Esophagus squamous epithelium (tissue), 4 donors: ENCODE measurements at regions not wholly inside any gene's neighbourhood (a gene's known extent, or its start where the extent isn't known, plus 50 kb on each side); places are given as distances from the start of the nearest gene placed in this dataset.

Source experiments
- POLR2A ChIP-seq, 4 donors: fragments of 450-650 bp; IDR thresholded peaks; one replicate each; pipeline ENCODE4 v1.6.1; 2017; ENCODE audit warnings: antibody characterized with exemption in 4 of 4, mild to moderate bottlenecking in 4 of 4, moderate library complexity in 3 of 4
- TF ChIP-seq, protein P1 (sequence below), 6 experiments: fragments of 450-650 bp in 4 of 6; fragments of 200-600 bp in 2 of 6; sonication (generic) in 2 of 6; IDR thresholded peaks; one replicate each; pipeline ENCODE4 v1.5.1; 2016 to 2019; ENCODE audit warnings: antibody characterized with exemption in 6 of 6, mild to moderate bottlenecking in 4 of 6, moderate library complexity in 4 of 6

DNA sequence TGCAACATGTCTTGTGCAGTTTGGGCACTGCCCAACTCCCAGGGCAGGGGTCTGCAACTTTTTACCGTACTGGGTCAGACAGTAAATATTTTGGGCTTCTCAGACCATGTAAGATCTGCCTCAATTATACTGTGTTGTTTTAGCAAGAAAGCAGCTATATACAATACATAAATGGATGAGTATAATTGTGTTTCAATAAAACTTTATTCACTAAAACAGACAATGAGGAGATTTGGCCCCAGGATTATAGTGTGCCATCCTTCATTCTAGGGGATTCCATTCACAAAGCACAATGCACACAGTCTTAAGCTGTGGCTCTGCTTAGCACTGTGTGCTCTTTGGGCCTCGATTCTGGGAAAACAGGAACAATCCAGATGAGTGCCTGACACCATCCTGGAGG is 354.4 kb upstream of the PROK2 start:
- TF ChIP-seq, protein P1, sequence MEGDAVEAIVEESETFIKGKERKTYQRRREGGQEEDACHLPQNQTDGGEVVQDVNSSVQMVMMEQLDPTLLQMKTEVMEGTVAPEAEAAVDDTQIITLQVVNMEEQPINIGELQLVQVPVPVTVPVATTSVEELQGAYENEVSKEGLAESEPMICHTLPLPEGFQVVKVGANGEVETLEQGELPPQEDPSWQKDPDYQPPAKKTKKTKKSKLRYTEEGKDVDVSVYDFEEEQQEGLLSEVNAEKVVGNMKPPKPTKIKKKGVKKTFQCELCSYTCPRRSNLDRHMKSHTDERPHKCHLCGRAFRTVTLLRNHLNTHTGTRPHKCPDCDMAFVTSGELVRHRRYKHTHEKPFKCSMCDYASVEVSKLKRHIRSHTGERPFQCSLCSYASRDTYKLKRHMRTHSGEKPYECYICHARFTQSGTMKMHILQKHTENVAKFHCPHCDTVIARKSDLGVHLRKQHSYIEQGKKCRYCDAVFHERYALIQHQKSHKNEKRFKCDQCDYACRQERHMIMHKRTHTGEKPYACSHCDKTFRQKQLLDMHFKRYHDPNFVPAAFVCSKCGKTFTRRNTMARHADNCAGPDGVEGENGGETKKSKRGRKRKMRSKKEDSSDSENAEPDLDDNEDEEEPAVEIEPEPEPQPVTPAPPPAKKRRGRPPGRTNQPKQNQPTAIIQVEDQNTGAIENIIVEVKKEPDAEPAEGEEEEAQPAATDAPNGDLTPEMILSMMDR (IDR thresholded peaks at IDR 0.05), result no peak
- TF ChIP-seq POLR2A (IDR thresholded peaks at IDR 0.05), result no peak
